ENCODE measurements at regions not wholly inside any gene's neighbourhood (a gene's known extent, or its start where the extent isn't known, plus 50 kb on each side); places are given as distances from the start of the nearest gene placed in this dataset.

GRCh38 chrX:150085881-150086280 lies 147.6 kb upstream of the EOLA2 start:
- H3K9me3 ChIP-seq (ENCODE audit: control insufficient read depth, low read depth, low read length): peaks cover 39% of the 10 kb centered on the region
- WGBS (ENCODE audit: extremely low coverage, insufficient read length, low lambda C conversion rate): no CpG with 5 or more reads among the region's 1 CpG
- DNase-seq: no peak
- H3K4ac ChIP-seq (ENCODE audit: low read depth, low read length): no peak overlapping the region
- H4K5ac ChIP-seq (ENCODE audit: insufficient read length, low read depth, low read length): no peak overlapping the region
- no peak overlapping the region for H3K4me2 ChIP-seq (ENCODE audit: insufficient read depth, insufficient read length, low read length)
- H3K79me2 ChIP-seq (ENCODE audit: insufficient read depth, low read length): no peaks in the 10 kb centered on the region
- no peak overlapping the region for H3K18ac ChIP-seq (ENCODE audit: insufficient read length, low read depth, low read length)
- Mint-ChIP-seq H3K4me3 (no peak overlapping the region), H3K36me3 (ENCODE audit: insufficient read depth in 1 of 3, low read depth in 3 of 3) (peaks cover 0 to 1% (median under 1%) of the 10 kb centered on the region in 3 experiments; a peak in 4 of 7 replicates), H3K9me3 (peaks cover 59 to 70% of the 10 kb centered on the region in 2 experiments), H3K4me1 (peaks cover 0 to 3% of the 10 kb centered on the region in 2 experiments; a peak in 2 of 4 replicates), H3K27me3 (ENCODE audit: low read depth) (peaks cover 2% of the 10 kb centered on the region; the same call in 1 of the 2 replicates), H3K27ac (no peak overlapping the region)
- no peak overlapping the region for H3K14ac ChIP-seq (ENCODE audit: insufficient read depth, low read length)
- no peaks in the 10 kb centered on the region for H3K23me2 ChIP-seq (ENCODE audit: insufficient read length, low read depth, low read length, poor library complexity, severe bottlenecking)
- no peak overlapping the region for H2AK5ac ChIP-seq (ENCODE audit: insufficient read length, low read length)
- no peak overlapping the region for H2AFZ ChIP-seq (ENCODE audit: low read length)
- H3K79me1 ChIP-seq (ENCODE audit: insufficient read depth, low read depth, low read length, poor library complexity, severe bottlenecking): no peaks in the 10 kb centered on the region
- no peak for TF ChIP-seq CTCF (conservative IDR thresholded peaks at IDR 0.05)
- no peak overlapping the region for H4K8ac ChIP-seq (replicated peaks; ENCODE audit: insufficient read length, low read depth, low read length)
- no peak overlapping the region for H3K9ac ChIP-seq (ENCODE audit: extremely low read depth, insufficient read length, low read length)
- H2BK15ac ChIP-seq (ENCODE audit: low read depth, low read length): no peak overlapping the region
- H3T11ph ChIP-seq (ENCODE audit: low read length): no peak overlapping the region
- no peak overlapping the region for H2BK20ac ChIP-seq (ENCODE audit: low read depth, low read length, poor library complexity, severe bottlenecking)
- no peak overlapping the region for H3K27ac ChIP-seq (ENCODE audit: insufficient read length, low read depth, low read length)
- no peak overlapping the region for H2BK5ac ChIP-seq (ENCODE audit: insufficient read length, low read length)
- no peak overlapping the region for H2BK120ac ChIP-seq (ENCODE audit: low read depth, low read length, poor library complexity, severe bottlenecking)
- no peaks in the 10 kb centered on the region for H3K27me3 ChIP-seq (ENCODE audit: insufficient read depth, low read length)
- no peaks in the 10 kb centered on the region for H4K20me1 ChIP-seq (ENCODE audit: control insufficient read depth, insufficient read depth, insufficient read length)
- no peaks in the 10 kb centered on the region for H3K4me1 ChIP-seq (ENCODE audit: insufficient read depth, low read length)
- no peak overlapping the region for H4K91ac ChIP-seq (ENCODE audit: insufficient read length, low read depth, low read length)
- no peak overlapping the region for H3K56ac ChIP-seq (ENCODE audit: insufficient read length, low read depth, low read length)
- no peak overlapping the region for H3K23ac ChIP-seq (ENCODE audit: insufficient read length, low read depth, low read length)
- H2BK12ac ChIP-seq (ENCODE audit: insufficient read length, low read depth, low read length): no peak overlapping the region
